Adrenal gland (tissue), 5 donors: ENCODE measurements at regions not wholly inside any gene's neighbourhood (a gene's known extent, or its start where the extent isn't known, plus 50 kb on each side); places are given as distances from the start of the nearest gene placed in this dataset.

Source experiments
- CTCF ChIP-seq, 6 experiments: fragments of 450-650 bp in 4 of 6; fragments of 200-600 bp in 2 of 6; sonication (generic) in 1 of 6; IDR thresholded peaks; 1 replicate in 5 of 6; 2 replicates in 1 of 6; pipeline versions ENCODE4 v1.5.1 to v1.8.0; 2016 to 2021; ENCODE audit warnings: antibody characterized with exemption in 6 of 6, mild to moderate bottlenecking in 2 of 6, moderate library complexity in 1 of 6
- POLR2A ChIP-seq, 2 donors: fragments of 450-650 bp; IDR thresholded peaks; one replicate each; pipeline ENCODE4 v1.6.1; 2017; ENCODE audit warnings: antibody characterized with exemption in 2 of 2, mild to moderate bottlenecking in 2 of 2, moderate library complexity in 1 of 2
- donor health status: DM: no; HTN: no; CAD: no.

- TF ChIP-seq CTCF (IDR thresholded peaks at IDR 0.05) (no peak), POLR2A (IDR thresholded peaks at IDR 0.05) (no peak)
Observed at GRCh38 chr1:221612047-221612777, 129.7 kb downstream of the DUSP10 start.
